GM21526 (cell line): ENCODE measurements at regions not wholly inside any gene's neighbourhood (a gene's known extent, or its start where the extent isn't known, plus 50 kb on each side); places are given as distances from the start of the nearest gene placed in this dataset.
A peak's percentile ranks its signal among the peaks of the same experiment; 100 is the strongest.
"Not testable (repeated sequence)": the region's sequence is repeated elsewhere in the genome, so short reads cannot be mapped to it uniquely, and the experiment has no call there.

Source experiments
- ATAC-seq: cut with Tn5 transposase; IDR thresholded peaks from one replicate; pipeline ENCODE4 v1.9.1; 2021; ENCODE audit warnings: moderate library complexity; ENCODE audit not compliant: unreplicated experiment, low FRiP score

GRCh38 chr20:53873230-53873604 is 197.2 kb downstream of the BCAS1 start:
- no peak for ATAC-seq

GRCh38 chr20:53872561-53873229 is 197.7 kb downstream of the BCAS1 start:
- ATAC-seq, result no peak

DNA sequence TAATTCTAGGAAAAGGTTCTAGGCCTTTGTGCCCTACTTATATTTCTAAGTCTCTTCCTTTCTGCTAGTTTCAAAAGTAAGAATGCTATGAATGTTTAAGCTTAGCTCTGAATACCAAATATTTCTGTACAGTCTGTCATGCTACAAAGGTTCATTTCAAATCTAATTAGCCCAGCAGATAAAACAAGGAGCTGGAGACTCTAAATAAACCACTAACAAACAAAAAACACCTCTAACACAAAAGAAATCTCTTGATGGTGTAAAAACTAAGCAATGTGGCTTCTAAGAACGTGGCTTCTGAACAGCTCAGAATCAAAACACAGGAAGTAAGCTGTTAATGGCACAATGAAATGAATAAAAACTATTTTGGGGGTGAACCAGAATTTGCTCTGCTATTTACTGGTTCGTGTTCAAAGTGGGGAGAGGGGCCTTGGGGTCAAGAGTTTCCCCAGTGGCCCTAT is 198.3 kb downstream of the BCAS1 start:
- ATAC-seq, result no peak

GRCh38 chr20:53871541-53871940 is 198.9 kb downstream of the BCAS1 start:
- ATAC-seq, result no peak

GRCh38 chr20:53870426-53871315 is 199.7 kb downstream of the BCAS1 start:
- ATAC-seq, result no peak

- ATAC-seq, result peak; percentile 54
Observed at GRCh38 chr20:53869466-53870258, 200.7 kb downstream of the BCAS1 start.

DNA sequence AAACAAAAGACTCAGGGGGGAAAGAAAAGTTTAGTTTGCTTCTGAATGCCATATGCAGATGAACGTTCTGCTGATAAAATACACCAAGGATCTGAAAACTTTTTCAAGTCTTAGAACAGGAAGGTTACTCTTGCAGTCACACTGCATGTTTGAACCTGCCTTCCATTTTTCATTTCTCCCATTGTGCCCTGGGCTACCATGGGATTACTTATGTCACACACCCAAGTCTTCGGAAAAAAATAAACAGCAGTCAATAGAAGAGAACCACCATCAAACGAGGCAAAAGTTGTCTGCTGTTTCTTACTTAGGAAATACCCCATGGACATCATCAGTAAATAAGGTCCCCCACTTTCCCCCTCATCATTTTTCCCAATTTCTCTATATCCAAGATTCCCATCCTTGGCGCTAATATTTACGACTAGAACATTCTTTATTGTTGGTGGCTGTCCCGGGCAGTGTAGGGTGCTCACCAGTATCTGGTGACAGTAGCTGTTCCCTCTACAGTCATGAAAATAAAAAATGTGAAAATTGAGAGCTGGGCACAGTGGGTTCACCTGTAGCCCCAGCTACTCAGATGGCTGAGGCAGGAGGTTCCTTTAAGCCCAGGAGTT is 202.5 kb downstream of the BCAS1 start:
- no peak for ATAC-seq

- peak; percentile 44 for ATAC-seq
Observed at GRCh38 chr20:53866794-53867740, 203.3 kb downstream of the BCAS1 start.

DNA sequence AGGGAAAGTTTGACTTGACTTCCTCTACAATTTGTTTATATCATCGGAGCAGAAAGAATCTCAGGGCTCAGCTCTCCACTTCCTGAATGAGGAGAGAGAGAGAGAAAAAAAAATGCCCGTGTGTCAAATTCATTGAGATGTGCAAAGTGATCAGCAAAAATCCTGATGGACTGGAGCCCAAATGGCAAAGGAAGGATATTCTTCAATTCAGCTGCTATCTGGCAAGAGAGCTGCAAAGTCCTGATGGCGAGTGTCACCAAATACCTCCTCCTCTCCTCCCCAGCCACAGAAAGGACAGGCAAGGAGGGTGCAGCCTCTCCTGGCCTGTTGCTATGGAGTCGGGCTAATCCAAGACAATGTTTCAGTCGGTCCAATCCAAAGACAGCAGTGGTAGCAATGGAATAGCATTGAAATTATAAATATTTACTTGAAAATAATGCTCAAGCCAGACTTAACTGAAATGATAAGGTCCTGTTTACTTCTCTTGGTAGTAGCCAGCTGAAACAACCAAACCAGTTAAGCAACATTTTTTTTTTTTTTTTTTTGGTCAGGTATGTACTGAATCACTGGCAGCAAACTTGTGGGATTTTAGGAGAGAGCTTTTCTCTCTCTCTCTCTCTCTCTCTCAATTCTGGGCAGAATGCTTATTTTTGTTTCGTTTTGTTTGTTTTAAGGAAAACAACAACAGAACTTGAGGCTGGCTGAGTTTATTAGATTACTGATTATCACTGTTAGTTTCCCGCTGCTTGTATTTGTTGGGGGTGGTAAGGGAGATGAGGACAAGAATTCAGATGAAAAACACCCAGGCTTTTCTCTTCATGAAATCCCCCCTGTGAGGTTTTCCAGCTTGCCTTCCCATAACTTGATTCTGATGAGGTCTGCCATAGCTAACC is 204.2 kb downstream of the BCAS1 start:
- ATAC-seq, result no peak

- ATAC-seq, result not testable (repeated sequence)
Observed at GRCh38 chr20:53864765-53865683, 205.4 kb downstream of the BCAS1 start.

GRCh38 chr20:53863923-53864641 is 206.3 kb downstream of the BCAS1 start:
- ATAC-seq, result not testable (repeated sequence)

GRCh38 chr20:53863535-53863922 is 206.9 kb downstream of the BCAS1 start:
- not testable (repeated sequence) for ATAC-seq

DNA sequence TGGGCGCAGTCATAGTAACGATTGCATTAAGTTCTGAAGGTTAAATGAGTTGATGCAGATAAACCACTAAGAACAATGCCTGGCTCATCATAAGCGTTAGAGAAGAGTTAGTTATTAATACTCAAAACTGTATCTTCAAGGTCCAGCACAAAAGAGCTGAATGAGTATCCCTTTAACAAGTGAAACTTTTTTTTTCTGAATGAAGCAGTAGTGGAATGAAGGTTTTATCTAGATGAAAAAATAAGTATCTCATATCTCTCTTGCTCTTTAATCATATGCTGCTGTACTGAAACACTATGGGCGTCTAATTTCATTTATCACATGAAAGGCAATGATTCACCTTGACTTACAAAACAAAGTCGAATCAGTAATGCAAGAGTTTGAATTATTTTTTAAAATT is 207.4 kb downstream of the BCAS1 start:
- not testable (repeated sequence) for ATAC-seq

DNA sequence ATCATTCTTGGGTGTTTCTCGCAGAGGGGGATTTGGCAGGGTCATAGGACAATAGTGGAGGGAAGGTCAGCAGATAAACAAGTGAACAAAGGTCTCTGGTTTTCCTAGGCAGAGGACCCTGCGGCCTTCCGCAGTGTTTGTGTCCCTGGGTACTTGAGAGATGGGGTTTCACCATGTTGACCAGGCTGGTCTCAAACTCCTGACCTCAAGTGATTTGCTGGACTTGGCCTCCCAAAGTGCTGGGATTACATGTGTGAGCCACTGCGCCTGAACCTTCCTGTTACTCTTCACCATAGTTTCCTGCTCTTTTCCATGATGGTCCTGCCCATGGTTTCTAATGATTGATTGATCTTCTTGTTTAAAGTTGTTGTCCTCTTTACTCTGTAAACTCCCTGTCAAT is 207.9 kb downstream of the BCAS1 start:
- ATAC-seq, result not testable (repeated sequence)

DNA sequence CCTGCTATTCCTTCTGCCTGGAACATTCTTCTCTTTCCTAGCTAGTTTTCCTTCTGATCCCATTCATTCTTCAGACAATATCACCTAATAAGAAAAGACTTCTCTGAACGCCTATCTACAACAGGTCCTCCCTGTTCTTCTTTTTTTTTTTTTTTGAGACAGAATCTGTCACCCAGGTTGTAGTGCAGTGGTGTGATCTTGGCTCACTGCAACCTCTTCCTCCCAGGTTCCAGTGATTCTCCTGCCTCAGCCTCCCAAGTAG is 208.3 kb downstream of the BCAS1 start:
- ATAC-seq, result not testable (repeated sequence)

DNA sequence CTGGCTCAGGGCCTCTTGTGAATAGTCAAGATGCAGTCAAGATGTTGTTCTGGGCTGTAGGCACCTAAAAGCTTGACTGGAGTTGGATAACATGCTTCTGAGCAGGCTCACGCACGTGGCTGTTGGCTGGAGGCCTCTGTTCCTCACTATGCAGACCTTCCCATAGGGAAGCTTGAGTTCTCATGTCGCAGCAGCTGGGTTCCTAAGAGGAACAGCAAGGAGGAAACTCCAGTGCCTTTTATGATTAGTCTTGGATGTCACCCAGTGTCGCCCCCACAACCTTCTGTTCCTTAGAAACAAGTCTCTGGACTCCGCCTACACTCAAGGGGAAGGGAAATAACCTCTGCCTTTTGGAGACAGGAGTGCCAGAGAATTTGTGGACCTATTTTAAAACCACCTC is 210.7 kb downstream of the BCAS1 start:
- no peak for ATAC-seq

GRCh38 chr20:53859009-53859408 is 211.4 kb downstream of the BCAS1 start:
- ATAC-seq, result not testable (repeated sequence)
